ENCODE measurements at regions not wholly inside any gene's neighbourhood (a gene's known extent, or its start where the extent isn't known, plus 50 kb on each side); places are given as distances from the start of the nearest gene placed in this dataset.

DNA sequence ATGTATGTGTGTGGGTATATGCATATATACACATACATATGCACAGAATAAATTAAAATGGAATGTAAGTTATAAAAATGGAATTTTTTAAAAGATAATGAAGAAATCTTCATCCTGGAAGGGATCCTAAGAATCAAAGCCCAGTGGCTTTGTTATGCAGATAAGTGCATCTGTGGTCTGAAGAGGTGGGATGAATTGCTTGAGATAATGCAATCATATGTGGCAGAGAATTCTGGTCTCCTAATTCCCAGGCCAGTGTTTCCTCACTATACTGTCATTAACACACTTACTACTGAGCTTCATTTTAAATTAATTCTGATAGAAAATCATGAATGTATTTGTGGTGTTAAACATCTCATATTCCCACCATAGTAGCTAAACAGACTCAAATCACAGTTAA lies 86.7 kb upstream of the PRMT6 start:
- TF ChIP-seq, protein P1, sequence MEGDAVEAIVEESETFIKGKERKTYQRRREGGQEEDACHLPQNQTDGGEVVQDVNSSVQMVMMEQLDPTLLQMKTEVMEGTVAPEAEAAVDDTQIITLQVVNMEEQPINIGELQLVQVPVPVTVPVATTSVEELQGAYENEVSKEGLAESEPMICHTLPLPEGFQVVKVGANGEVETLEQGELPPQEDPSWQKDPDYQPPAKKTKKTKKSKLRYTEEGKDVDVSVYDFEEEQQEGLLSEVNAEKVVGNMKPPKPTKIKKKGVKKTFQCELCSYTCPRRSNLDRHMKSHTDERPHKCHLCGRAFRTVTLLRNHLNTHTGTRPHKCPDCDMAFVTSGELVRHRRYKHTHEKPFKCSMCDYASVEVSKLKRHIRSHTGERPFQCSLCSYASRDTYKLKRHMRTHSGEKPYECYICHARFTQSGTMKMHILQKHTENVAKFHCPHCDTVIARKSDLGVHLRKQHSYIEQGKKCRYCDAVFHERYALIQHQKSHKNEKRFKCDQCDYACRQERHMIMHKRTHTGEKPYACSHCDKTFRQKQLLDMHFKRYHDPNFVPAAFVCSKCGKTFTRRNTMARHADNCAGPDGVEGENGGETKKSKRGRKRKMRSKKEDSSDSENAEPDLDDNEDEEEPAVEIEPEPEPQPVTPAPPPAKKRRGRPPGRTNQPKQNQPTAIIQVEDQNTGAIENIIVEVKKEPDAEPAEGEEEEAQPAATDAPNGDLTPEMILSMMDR (IDR thresholded peaks at IDR 0.05; ENCODE audit: insufficient read depth, low read length), result no peak
- no peak for TF ChIP-seq POLR2AphosphoS5 (IDR thresholded peaks at IDR 0.05; ENCODE audit: low read depth)
- TF ChIP-seq, protein P2, sequence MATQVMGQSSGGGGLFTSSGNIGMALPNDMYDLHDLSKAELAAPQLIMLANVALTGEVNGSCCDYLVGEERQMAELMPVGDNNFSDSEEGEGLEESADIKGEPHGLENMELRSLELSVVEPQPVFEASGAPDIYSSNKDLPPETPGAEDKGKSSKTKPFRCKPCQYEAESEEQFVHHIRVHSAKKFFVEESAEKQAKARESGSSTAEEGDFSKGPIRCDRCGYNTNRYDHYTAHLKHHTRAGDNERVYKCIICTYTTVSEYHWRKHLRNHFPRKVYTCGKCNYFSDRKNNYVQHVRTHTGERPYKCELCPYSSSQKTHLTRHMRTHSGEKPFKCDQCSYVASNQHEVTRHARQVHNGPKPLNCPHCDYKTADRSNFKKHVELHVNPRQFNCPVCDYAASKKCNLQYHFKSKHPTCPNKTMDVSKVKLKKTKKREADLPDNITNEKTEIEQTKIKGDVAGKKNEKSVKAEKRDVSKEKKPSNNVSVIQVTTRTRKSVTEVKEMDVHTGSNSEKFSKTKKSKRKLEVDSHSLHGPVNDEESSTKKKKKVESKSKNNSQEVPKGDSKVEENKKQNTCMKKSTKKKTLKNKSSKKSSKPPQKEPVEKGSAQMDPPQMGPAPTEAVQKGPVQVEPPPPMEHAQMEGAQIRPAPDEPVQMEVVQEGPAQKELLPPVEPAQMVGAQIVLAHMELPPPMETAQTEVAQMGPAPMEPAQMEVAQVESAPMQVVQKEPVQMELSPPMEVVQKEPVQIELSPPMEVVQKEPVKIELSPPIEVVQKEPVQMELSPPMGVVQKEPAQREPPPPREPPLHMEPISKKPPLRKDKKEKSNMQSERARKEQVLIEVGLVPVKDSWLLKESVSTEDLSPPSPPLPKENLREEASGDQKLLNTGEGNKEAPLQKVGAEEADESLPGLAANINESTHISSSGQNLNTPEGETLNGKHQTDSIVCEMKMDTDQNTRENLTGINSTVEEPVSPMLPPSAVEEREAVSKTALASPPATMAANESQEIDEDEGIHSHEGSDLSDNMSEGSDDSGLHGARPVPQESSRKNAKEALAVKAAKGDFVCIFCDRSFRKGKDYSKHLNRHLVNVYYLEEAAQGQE (IDR thresholded peaks at IDR 0.05; ENCODE audit: insufficient replicate concordance, low read depth), result no peak
